WTC11 (cell line): ENCODE measurements at regions not wholly inside any gene's neighbourhood (a gene's known extent, or its start where the extent isn't known, plus 50 kb on each side); places are given as distances from the start of the nearest gene placed in this dataset.
A peak's percentile ranks its signal among the peaks of the same experiment; 100 is the strongest.

Source experiments
- ATAC-seq: fragments of 200-7000 bp; cut with Tn5 transposase; 2 replicates; pipeline ENCODE4 v1.10.0; 2021; ENCODE audit warnings: mild to moderate bottlenecking, moderate library complexity
- CTCF ChIA-PET: fragments of 300-600 bp; sonication (Branson Sonifier 250); formaldehyde crosslinking; loops from one replicate; lab custom pipeline; 2021; ENCODE audit warnings: antibody characterized with exemption; lab: Charles Lee
- POLR2A ChIA-PET: fragments of 350-600 bp; sonication (Branson Sonifier 250); formaldehyde crosslinking; loops from one replicate; lab custom pipeline; 2021; ENCODE audit warnings: antibody characterized with exemption; lab: Charles Lee
- DNase-seq: peaks from one replicate; pipeline ENCODE4 v3.0.0; 2021; ENCODE audit warnings: low spot score
- H3K27ac Mint-ChIP-seq: 2 replicates; pipeline ENCODE4 v1.8.0; 2021; ENCODE audit warnings: mixed read lengths
- H3K27me3 Mint-ChIP-seq: 2 replicates; pipeline ENCODE4 v1.8.0; 2021; ENCODE audit warnings: low read depth, mild to moderate bottlenecking, moderate library complexity, mixed read lengths
- H3K36me3 Mint-ChIP-seq: 2 replicates; pipeline ENCODE4 v1.8.0; 2021; ENCODE audit warnings: mixed read lengths
- H3K4me1 Mint-ChIP-seq: 2 replicates; pipeline ENCODE4 v1.8.0; 2022; ENCODE audit warnings: mixed read lengths
- H3K4me3 Mint-ChIP-seq: 2 replicates; pipeline ENCODE4 v1.8.0; 2021; ENCODE audit warnings: mild to moderate bottlenecking, moderate library complexity, mixed read lengths
- H3K9me3 Mint-ChIP-seq: 2 replicates; pipeline ENCODE4 v1.8.0; 2021; ENCODE audit warnings: mixed read lengths
- GABPB1 ChIP-seq: sonication (generic); formaldehyde crosslinking; IDR thresholded peaks from 2 replicates; pipeline ENCODE4 v1.8.1; 2023; ENCODE audit warnings: mild to moderate bottlenecking, missing genetic modification reagents
- IRF2 ChIP-seq: sonication (generic); formaldehyde crosslinking; IDR thresholded peaks from 2 replicates; pipeline ENCODE4 v1.8.0; 2022; ENCODE audit warnings: low read depth, missing genetic modification reagents, borderline replicate concordance
- MYBL2 ChIP-seq: sonication (generic); formaldehyde crosslinking; IDR thresholded peaks from 2 replicates; pipeline ENCODE4 v1.8.1; 2023; ENCODE audit warnings: mild to moderate bottlenecking, moderate library complexity, missing genetic modification reagents
- NR1H2 ChIP-seq: sonication (generic); formaldehyde crosslinking; IDR thresholded peaks from 2 replicates; pipeline ENCODE4 v1.9.0; 2021; ENCODE audit warnings: mild to moderate bottlenecking, moderate library complexity, missing genetic modification reagents
- ZNF138 ChIP-seq: sonication (generic); formaldehyde crosslinking; conservative IDR thresholded peaks from 2 replicates; pipeline ENCODE4 v1.8.1; 2022; ENCODE audit warnings: mild to moderate bottlenecking, moderate library complexity, missing genetic modification reagents
- ZNF416 ChIP-seq: fragments of 250-450 bp; sonication (Bioruptor Pico); IDR thresholded peaks from 2 replicates; pipeline ENCODE4 v1.9.0; 2021; ENCODE audit warnings: mild to moderate bottlenecking, inconsistent platforms
- TF ChIP-seq, protein P1 (sequence below): sonication (generic); formaldehyde crosslinking; IDR thresholded peaks from 2 replicates; pipeline ENCODE4 v1.8.1; 2023; ENCODE audit warnings: mild to moderate bottlenecking, missing genetic modification reagents
- TF ChIP-seq, protein P2 (sequence below): fragments of 200-600 bp; IDR thresholded peaks from 2 replicates; pipeline ENCODE4 v1.8.0; 2022; ENCODE audit warnings: antibody characterized with exemption
- TF ChIP-seq, protein P3 (sequence below): sonication (generic); formaldehyde crosslinking; IDR thresholded peaks from 2 replicates; pipeline ENCODE4 v1.8.1; 2023; ENCODE audit warnings: mild to moderate bottlenecking, moderate library complexity, missing genetic modification reagents
- TF ChIP-seq, protein P4 (sequence below): sonication (generic); formaldehyde crosslinking; IDR thresholded peaks from 2 replicates; pipeline ENCODE4 v1.8.1; 2023; ENCODE audit warnings: mild to moderate bottlenecking, missing genetic modification reagents, borderline replicate concordance
- TF ChIP-seq, protein P5 (sequence below): fragments of 250-450 bp; sonication (Bioruptor Pico); conservative IDR thresholded peaks from 2 replicates; pipeline ENCODE4 v1.9.0; 2021; ENCODE audit warnings: mild to moderate bottlenecking
- TF ChIP-seq, protein P6 (sequence below): sonication (generic); formaldehyde crosslinking; IDR thresholded peaks from 2 replicates; pipeline ENCODE4 v1.8.0; 2023; ENCODE audit warnings: missing genetic modification reagents, mild to moderate bottlenecking, borderline replicate concordance

DNA sequence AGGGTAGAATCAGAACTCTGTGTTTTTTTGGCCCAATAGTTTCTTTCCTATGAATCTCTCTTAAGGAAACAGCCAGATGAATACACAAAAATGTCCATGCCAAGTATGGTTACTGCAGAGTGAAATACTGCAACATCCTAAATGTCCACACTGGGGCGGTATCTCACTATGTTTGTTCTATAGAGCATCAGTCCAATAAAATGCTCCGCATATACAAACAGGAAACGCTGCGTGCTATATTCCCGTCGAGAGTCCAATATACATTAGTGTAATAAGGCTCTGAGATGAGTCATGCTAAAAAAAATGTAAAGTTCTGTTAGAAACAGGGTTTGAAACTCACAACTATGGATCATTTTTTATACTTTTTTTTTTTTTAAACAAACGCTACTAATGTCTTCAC is 72.9 kb upstream of the ENOX2 start:
- no peak overlapping the region for H3K4me3 Mint-ChIP-seq
- no peaks in the 10 kb centered on the region; the same call in 1 of the 2 replicates for H3K27me3 Mint-ChIP-seq
- DNase-seq (peak; percentile 27), ATAC-seq (peak; percentile 64; the same call in 1 of the 2 replicates)
- no peaks in the 10 kb centered on the region for H3K9me3 Mint-ChIP-seq
- TF ChIP-seq, protein P1, sequence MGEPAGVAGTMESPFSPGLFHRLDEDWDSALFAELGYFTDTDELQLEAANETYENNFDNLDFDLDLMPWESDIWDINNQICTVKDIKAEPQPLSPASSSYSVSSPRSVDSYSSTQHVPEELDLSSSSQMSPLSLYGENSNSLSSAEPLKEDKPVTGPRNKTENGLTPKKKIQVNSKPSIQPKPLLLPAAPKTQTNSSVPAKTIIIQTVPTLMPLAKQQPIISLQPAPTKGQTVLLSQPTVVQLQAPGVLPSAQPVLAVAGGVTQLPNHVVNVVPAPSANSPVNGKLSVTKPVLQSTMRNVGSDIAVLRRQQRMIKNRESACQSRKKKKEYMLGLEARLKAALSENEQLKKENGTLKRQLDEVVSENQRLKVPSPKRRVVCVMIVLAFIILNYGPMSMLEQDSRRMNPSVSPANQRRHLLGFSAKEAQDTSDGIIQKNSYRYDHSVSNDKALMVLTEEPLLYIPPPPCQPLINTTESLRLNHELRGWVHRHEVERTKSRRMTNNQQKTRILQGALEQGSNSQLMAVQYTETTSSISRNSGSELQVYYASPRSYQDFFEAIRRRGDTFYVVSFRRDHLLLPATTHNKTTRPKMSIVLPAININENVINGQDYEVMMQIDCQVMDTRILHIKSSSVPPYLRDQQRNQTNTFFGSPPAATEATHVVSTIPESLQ (CRISPR knock-in tag), result no peak
- TF ChIP-seq, protein P2, sequence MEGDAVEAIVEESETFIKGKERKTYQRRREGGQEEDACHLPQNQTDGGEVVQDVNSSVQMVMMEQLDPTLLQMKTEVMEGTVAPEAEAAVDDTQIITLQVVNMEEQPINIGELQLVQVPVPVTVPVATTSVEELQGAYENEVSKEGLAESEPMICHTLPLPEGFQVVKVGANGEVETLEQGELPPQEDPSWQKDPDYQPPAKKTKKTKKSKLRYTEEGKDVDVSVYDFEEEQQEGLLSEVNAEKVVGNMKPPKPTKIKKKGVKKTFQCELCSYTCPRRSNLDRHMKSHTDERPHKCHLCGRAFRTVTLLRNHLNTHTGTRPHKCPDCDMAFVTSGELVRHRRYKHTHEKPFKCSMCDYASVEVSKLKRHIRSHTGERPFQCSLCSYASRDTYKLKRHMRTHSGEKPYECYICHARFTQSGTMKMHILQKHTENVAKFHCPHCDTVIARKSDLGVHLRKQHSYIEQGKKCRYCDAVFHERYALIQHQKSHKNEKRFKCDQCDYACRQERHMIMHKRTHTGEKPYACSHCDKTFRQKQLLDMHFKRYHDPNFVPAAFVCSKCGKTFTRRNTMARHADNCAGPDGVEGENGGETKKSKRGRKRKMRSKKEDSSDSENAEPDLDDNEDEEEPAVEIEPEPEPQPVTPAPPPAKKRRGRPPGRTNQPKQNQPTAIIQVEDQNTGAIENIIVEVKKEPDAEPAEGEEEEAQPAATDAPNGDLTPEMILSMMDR, result 0 out of 2 replicates have a peak, but pooled peaks have one; percentile 24
- TF ChIP-seq, protein P3, sequence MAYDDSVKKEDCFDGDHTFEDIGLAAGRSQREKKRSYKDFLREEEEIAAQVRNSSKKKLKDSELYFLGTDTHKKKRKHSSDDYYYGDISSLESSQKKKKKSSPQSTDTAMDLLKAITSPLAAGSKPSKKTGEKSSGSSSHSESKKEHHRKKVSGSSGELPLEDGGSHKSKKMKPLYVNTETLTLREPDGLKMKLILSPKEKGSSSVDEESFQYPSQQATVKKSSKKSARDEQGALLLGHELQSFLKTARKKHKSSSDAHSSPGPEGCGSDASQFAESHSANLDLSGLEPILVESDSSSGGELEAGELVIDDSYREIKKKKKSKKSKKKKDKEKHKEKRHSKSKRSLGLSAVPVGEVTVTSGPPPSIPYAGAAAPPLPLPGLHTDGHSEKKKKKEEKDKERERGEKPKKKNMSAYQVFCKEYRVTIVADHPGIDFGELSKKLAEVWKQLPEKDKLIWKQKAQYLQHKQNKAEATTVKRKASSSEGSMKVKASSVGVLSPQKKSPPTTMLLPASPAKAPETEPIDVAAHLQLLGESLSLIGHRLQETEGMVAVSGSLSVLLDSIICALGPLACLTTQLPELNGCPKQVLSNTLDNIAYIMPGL (CRISPR knock-in tag), result no peak
- TF ChIP-seq MYBL2 (no peak), ZNF416 (CRISPR knock-in tag) (no peak), NR1H2 (CRISPR knock-in tag) (no peak)
- H3K27ac Mint-ChIP-seq, result no peak overlapping the region
- peaks cover 5% of the 10 kb centered on the region; the same call in 1 of the 2 replicates for H3K4me1 Mint-ChIP-seq
- CTCF ChIA-PET, result interaction anchor here (1.7 kb wide), 1 partner anchor 93 kb away, joined by 6 read pairs; no protein-coding TSS in a partner anchor
- POLR2A ChIA-PET, result no interaction called here
- no peaks in the 10 kb centered on the region for H3K36me3 Mint-ChIP-seq

DNA sequence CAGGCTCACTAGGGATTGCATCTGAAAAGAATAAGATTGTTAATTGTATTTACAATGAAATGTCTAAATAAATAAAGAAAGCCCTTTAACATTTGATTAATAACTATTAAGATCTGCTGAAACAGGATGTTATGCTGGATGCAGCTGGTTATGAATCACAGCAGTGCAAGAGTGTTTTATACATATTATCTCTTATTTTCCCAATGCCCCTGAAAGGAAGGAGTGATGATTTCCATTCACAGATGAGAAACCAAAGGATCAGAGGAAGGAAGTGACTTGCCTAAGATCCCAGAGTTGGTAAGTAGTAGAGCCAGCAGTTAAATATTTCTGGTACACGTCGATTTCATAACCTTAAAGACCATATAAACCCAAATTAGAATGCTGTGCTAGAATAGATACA is 76.3 kb upstream of the ARHGAP36 start:
- no peak for DNase-seq
- no peak for ATAC-seq
- Mint-ChIP-seq H3K4me1 (peaks cover 10% of the 10 kb centered on the region), H3K27ac (no peak overlapping the region), H3K4me3 (no peak overlapping the region), H3K27me3 (no peaks in the 10 kb centered on the region; the same call in 1 of the 2 replicates), H3K9me3 (no peaks in the 10 kb centered on the region), H3K36me3 (no peaks in the 10 kb centered on the region)
- ChIA-PET CTCF (no interaction called here), POLR2A (no interaction called here)
- TF ChIP-seq GABPB1 (CRISPR knock-in tag), result no peak
- no peak for TF ChIP-seq IRF2 (CRISPR knock-in tag)
- TF ChIP-seq ZNF416 (CRISPR knock-in tag), result no peak
- TF ChIP-seq, protein P4, sequence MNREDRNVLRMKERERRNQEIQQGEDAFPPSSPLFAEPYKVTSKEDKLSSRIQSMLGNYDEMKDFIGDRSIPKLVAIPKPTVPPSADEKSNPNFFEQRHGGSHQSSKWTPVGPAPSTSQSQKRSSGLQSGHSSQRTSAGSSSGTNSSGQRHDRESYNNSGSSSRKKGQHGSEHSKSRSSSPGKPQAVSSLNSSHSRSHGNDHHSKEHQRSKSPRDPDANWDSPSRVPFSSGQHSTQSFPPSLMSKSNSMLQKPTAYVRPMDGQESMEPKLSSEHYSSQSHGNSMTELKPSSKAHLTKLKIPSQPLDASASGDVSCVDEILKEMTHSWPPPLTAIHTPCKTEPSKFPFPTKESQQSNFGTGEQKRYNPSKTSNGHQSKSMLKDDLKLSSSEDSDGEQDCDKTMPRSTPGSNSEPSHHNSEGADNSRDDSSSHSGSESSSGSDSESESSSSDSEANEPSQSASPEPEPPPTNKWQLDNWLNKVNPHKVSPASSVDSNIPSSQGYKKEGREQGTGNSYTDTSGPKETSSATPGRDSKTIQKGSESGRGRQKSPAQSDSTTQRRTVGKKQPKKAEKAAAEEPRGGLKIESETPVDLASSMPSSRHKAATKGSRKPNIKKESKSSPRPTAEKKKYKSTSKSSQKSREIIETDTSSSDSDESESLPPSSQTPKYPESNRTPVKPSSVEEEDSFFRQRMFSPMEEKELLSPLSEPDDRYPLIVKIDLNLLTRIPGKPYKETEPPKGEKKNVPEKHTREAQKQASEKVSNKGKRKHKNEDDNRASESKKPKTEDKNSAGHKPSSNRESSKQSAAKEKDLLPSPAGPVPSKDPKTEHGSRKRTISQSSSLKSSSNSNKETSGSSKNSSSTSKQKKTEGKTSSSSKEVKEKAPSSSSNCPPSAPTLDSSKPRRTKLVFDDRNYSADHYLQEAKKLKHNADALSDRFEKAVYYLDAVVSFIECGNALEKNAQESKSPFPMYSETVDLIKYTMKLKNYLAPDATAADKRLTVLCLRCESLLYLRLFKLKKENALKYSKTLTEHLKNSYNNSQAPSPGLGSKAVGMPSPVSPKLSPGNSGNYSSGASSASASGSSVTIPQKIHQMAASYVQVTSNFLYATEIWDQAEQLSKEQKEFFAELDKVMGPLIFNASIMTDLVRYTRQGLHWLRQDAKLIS (CRISPR knock-in tag), result no peak
- TF ChIP-seq, protein P5, sequence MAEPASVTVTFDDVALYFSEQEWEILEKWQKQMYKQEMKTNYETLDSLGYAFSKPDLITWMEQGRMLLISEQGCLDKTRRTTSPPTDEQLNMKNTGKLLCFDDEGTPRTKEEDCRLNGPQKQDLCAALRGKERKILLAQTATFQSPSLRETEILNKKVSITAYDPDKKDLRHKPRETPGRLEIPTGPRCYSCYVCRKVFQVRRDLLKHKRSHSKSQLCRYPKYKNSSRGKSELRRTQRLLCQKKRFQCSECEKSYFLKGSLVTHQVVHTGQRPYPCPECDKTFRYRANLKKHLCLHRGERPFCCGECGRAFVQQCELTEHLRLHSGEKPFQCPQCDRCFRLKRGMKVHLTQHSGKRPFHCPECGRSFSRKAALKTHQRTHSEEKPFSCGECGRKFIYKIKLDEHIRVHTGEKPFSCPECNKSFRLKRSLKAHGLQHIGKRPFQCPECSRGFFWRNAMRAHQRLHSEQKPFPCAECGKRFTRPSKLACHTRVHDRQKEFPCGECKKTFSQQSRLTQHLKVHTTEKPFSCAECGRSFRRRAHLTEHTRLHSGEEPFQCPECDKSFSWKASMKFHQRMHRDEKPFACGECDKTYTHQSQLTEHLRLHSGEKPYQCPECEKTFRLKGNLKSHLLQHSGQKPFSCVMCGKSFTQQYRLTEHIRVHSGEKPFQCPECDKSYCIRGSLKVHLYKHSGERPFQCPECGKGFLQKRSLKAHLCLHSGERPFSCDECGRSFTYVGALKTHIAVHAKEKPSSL (CRISPR knock-in tag), result no peak
- TF ChIP-seq, protein P2, result no peak
- TF ChIP-seq, protein P3 (CRISPR knock-in tag), result no peak
- TF ChIP-seq, protein P6, sequence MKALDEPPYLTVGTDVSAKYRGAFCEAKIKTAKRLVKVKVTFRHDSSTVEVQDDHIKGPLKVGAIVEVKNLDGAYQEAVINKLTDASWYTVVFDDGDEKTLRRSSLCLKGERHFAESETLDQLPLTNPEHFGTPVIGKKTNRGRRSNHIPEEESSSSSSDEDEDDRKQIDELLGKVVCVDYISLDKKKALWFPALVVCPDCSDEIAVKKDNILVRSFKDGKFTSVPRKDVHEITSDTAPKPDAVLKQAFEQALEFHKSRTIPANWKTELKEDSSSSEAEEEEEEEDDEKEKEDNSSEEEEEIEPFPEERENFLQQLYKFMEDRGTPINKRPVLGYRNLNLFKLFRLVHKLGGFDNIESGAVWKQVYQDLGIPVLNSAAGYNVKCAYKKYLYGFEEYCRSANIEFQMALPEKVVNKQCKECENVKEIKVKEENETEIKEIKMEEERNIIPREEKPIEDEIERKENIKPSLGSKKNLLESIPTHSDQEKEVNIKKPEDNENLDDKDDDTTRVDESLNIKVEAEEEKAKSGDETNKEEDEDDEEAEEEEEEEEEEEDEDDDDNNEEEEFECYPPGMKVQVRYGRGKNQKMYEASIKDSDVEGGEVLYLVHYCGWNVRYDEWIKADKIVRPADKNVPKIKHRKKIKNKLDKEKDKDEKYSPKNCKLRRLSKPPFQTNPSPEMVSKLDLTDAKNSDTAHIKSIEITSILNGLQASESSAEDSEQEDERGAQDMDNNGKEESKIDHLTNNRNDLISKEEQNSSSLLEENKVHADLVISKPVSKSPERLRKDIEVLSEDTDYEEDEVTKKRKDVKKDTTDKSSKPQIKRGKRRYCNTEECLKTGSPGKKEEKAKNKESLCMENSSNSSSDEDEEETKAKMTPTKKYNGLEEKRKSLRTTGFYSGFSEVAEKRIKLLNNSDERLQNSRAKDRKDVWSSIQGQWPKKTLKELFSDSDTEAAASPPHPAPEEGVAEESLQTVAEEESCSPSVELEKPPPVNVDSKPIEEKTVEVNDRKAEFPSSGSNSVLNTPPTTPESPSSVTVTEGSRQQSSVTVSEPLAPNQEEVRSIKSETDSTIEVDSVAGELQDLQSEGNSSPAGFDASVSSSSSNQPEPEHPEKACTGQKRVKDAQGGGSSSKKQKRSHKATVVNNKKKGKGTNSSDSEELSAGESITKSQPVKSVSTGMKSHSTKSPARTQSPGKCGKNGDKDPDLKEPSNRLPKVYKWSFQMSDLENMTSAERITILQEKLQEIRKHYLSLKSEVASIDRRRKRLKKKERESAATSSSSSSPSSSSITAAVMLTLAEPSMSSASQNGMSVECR (CRISPR knock-in tag), result no peak
- no peak for TF ChIP-seq ZNF138 (CRISPR knock-in tag)
